Astrocyte of the cerebellum (primary cell): ENCODE measurements at regions not wholly inside any gene's neighbourhood (a gene's known extent, or its start where the extent isn't known, plus 50 kb on each side); places are given as distances from the start of the nearest gene placed in this dataset.
A peak's percentile ranks its signal among the peaks of the same experiment; 100 is the strongest.

Experiments
- DNase-seq: peaks from one replicate; pipeline ENCODE4 v3.0.0-alpha.2; 2011; ENCODE audit warnings: low read depth
- H3K4me3 ChIP-seq: 2 replicates; pipeline ENCODE4 v1.5.1; 2011; ENCODE audit warnings: mild to moderate bottlenecking, low read depth, low read length, moderate library complexity
- in situ Hi-C: cut with HindIII; loops from 2 replicates; pipeline ENCODE4 v1.10.0; 2017; ENCODE audit warnings: low sequenced_read_pairs
- TF ChIP-seq, protein P1 (sequence below): IDR thresholded peaks from 2 replicates; pipeline ENCODE4 v1.5.1; 2012; ENCODE audit warnings: low read length, low read depth, moderate library complexity, mild to moderate bottlenecking; ENCODE audit errors: missing control alignments

DNA sequence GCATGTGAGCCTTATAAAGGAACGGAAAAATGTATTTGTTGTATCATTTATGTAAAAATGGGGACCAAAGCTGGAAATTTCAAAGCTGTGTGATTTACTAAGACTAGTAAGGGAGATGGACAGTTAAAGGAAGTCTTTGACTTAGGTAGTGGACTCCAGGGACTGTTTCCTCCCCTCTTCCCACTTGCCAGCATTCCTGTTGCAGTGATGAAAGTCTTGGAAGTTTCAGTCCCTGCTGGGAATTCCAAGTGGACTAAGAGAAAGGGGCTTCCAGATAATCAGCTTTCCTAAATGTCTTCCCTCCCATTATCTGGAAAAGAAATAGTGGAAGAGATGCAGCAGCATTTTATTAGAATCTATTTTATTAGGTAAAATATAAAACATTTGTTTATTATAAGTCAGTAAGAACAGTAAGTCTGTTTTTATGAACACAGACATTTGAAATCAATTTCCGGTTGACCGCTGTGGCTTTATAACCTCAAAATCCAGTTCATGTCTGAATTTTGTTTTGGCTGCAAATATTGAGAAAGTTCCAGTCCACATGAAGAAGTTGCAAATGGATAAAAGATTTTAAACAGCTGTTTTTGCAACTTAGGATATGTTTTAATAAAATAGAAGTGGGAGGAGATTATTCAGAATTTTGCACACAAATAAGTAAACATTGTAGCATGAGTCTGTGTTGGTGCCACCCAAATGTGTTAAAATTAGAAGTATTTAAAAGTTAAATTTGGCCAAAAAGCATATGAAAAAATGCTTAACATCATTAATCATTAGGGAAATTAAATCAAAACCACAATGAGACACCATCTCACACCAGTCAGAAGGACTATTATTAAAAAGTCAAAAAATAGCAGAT lies 141.8 kb downstream of the IL20RB start:
- TF ChIP-seq, protein P1, sequence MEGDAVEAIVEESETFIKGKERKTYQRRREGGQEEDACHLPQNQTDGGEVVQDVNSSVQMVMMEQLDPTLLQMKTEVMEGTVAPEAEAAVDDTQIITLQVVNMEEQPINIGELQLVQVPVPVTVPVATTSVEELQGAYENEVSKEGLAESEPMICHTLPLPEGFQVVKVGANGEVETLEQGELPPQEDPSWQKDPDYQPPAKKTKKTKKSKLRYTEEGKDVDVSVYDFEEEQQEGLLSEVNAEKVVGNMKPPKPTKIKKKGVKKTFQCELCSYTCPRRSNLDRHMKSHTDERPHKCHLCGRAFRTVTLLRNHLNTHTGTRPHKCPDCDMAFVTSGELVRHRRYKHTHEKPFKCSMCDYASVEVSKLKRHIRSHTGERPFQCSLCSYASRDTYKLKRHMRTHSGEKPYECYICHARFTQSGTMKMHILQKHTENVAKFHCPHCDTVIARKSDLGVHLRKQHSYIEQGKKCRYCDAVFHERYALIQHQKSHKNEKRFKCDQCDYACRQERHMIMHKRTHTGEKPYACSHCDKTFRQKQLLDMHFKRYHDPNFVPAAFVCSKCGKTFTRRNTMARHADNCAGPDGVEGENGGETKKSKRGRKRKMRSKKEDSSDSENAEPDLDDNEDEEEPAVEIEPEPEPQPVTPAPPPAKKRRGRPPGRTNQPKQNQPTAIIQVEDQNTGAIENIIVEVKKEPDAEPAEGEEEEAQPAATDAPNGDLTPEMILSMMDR, result no peak
- in situ Hi-C loops, result no loop called here
- no peak for DNase-seq
- H3K4me3 ChIP-seq, result no peak overlapping the region

DNA sequence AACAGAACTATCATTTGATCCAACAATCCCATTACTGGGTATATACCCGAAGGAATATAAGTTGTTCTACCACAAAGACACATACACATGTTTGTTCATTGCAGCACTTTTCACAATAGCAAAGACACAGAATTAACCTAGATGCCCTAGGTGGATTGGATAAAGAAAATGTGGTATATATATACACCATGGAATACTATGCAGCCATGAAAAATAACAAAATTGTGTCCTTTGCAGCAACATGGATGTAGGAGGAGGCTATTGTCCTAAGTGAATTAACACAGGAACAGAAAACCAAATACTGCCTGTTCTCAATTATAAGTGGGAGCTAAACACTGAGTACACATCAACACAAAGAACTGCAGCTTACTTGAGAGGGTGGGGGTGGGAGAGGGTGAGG lies 142.5 kb downstream of the IL20RB start:
- H3K4me3 ChIP-seq, result no peak overlapping the region
- TF ChIP-seq, protein P1, result no peak
- in situ Hi-C loops, result no loop called here
- no peak for DNase-seq

DNA sequence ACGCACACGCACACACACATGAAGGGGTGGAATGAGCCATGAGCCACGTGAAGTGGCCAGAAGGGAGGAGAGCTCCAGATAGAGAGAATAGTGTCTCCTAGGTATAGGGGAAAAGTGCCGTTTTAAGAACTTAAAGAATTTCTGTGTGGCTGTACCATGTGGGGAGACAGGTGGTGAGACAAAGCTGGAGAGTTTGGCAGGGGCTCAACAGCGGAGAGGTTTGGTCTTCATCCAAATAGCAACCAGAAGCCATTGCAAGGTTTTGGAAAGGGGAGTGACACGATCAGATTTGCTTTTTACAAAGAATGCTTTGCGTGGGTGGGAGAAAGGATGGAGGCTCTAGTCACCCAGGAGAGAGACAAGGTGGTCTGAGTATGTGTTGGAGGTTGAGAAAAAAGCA lies 146.0 kb downstream of the IL20RB start:
- TF ChIP-seq, protein P1, result no peak
- H3K4me3 ChIP-seq, result no peak overlapping the region
- in situ Hi-C loops, result no loop called here
- DNase-seq, result no peak

DNA sequence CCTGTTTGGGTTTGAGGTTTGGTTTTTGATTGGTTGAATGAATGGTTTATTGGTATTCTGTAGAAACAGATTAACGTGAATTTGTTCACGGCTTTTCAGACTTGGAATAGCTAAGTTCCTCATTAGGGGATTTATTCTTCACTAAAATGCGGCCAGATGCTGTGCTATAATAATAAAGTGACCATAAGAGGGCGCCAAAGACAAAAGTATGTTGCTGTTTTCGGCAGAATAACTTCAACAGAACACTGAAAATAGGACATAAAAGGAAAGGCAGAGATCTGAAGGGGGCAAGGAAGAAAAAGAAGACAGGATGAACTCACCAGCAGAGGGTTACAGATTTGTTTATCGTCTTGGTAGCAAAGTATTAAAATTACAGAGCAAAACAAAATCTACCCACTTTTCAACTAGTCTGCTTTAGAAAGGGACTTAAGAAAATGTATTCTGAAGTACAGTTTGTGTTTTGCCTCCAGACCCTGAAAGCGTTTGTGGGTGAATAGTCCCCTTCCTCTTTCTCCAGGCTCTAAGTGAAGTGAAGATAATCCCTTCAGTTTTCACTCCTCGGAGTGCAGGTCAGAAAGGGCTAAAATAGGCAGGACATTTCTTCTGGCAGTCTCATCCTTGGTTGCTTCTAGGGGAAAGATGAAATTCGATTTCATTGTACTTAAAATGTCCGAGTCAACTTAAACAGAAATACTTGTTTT lies 147.6 kb downstream of the IL20RB start:
- no peak overlapping the region for H3K4me3 ChIP-seq
- TF ChIP-seq, protein P1, result peak; percentile 55
- in situ Hi-C loops, result no loop called here
- DNase-seq, result peak; percentile 59

DNA sequence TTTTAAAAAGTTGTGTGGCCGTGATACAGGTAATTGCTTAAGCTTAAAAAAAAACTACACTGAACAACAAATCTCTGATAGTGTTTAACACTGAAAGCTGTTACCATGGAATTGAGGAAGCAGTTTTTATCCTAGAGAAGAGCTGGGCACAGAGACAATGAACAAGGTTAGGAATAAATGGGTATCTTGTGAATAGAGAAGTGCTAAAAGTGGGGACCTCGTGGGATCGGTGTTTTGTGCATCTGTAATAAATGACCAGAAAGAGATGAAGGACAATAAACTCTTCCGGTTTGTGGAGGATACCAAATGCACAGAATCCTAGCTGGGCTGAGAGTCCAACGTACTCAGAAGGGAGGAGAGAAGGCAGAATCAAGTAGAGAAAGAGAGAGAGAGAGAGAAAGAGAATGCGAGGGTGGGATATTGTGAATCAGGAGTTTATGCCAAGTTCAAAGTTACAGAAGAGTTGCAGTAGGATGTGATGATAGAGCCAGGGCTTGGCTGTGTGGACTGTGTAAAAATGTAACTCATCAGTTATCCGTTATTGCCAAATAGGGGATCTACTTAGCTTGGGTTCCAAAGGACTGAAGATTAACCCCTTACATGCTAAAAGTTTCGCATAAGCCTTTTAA lies 148.9 kb downstream of the IL20RB start:
- in situ Hi-C loops, result no loop called here
- no peak for DNase-seq
- no peak overlapping the region for H3K4me3 ChIP-seq
- TF ChIP-seq, protein P1, result no peak

DNA sequence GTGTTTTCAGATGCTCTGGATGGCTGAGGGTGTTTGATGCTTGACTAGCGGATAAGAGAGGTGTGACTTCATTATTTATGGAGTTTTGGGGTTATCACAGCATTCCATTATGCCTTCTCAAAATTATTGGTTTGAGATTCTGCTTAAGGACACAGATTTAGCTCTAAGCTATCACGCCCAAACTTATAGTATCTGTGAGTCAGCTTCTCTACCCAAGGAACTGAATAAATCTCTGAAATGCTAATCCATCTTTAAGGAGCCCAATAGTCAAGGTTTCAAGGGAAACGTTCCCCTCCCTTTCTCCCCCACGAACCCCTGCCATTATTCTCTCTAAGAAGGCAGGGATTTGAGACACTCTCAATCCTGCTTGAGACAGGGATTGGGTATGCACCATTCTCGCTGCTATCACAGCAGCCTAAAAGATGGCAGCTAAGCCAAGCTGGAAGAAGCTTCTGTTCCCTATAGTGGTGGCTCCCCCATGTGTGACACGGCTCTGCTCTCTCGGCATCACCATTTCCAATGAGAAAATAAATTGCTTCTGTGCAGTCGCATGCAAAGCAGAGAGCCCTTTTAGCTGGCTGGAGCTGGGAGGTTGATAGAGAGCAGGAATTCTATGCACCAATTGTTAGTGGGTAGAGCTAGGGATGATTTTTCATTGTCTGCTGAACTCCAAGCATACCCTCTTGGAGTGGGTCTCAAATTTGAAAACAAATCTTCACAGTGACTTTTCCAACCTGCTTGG lies 151.1 kb downstream of the IL20RB start:
- in situ Hi-C loops, result no loop called here
- H3K4me3 ChIP-seq, result no peak overlapping the region
- DNase-seq, result no peak
- TF ChIP-seq, protein P1, result no peak
